Fibroblast of mammary gland (primary cell): ENCODE measurements at regions not wholly inside any gene's neighbourhood (a gene's known extent, or its start where the extent isn't known, plus 50 kb on each side); places are given as distances from the start of the nearest gene placed in this dataset.

Experiments
- DNase-seq: peaks from one replicate; pipeline ENCODE4 v3.0.0-alpha.2; 2010; ENCODE audit warnings: low read depth
- H3K4me3 ChIP-seq: 2 replicates; pipeline ENCODE4 v1.5.1; 2011; ENCODE audit warnings: low read depth, mild to moderate bottlenecking, low read length, moderate library complexity; ENCODE audit not compliant: control insufficient read depth
- TF ChIP-seq, protein P1 (sequence below): conservative IDR thresholded peaks from 2 replicates; pipeline ENCODE4 v1.5.1; 2011; ENCODE audit warnings: low read depth, low read length, inconsistent platforms; ENCODE audit not compliant: control insufficient read depth, insufficient read depth

DNA sequence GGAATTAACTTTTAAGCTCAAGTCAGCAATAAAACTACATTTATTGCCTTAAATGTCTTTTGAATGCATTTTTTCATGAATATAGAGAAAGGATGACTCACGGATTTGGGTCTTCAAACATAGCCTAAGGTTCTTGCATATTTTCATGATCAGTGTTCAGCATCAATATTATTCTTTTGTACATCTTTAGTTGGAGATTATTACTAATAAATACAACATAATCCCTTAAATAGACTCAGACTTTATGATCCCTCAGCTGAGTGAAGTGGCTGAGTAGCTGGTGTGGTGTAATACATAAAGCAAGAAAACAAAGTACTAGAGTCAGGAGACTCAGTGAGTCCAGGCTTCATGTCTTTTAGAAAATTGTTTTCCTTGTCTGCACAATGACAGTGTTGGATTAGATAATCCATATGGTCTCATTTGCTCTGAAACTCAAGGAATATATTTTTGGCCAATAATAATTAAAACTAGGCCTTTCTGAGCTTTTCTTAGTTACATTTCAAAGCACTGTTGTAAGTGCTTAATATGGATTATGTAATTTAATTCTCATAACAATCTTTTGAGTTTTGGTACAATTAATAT lies 78.3 kb upstream of the UNC5C start:
- no peak overlapping the region for H3K4me3 ChIP-seq
- DNase-seq, result no peak
- TF ChIP-seq, protein P1, sequence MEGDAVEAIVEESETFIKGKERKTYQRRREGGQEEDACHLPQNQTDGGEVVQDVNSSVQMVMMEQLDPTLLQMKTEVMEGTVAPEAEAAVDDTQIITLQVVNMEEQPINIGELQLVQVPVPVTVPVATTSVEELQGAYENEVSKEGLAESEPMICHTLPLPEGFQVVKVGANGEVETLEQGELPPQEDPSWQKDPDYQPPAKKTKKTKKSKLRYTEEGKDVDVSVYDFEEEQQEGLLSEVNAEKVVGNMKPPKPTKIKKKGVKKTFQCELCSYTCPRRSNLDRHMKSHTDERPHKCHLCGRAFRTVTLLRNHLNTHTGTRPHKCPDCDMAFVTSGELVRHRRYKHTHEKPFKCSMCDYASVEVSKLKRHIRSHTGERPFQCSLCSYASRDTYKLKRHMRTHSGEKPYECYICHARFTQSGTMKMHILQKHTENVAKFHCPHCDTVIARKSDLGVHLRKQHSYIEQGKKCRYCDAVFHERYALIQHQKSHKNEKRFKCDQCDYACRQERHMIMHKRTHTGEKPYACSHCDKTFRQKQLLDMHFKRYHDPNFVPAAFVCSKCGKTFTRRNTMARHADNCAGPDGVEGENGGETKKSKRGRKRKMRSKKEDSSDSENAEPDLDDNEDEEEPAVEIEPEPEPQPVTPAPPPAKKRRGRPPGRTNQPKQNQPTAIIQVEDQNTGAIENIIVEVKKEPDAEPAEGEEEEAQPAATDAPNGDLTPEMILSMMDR, result no peak

DNA sequence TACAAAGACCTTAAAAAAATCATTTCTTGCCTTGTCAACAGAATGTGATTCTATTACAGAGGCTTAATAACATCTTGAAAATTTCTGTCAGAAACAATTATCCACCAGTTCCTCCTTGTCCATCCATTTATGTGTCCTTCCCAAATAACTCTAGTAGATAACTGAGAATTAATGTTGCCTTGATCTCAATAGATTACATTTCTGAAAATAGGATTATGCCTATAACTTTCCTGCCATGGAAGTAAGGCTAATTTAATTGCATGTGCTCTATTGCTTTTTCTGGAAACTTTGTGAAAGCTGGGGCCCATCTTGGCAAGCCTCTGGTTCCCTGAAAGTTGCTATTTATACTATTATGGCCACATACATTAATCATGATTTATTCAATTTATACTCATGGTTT lies 76.2 kb upstream of the UNC5C start:
- no peak for DNase-seq
- TF ChIP-seq, protein P1, result no peak
- H3K4me3 ChIP-seq, result no peak overlapping the region

DNA sequence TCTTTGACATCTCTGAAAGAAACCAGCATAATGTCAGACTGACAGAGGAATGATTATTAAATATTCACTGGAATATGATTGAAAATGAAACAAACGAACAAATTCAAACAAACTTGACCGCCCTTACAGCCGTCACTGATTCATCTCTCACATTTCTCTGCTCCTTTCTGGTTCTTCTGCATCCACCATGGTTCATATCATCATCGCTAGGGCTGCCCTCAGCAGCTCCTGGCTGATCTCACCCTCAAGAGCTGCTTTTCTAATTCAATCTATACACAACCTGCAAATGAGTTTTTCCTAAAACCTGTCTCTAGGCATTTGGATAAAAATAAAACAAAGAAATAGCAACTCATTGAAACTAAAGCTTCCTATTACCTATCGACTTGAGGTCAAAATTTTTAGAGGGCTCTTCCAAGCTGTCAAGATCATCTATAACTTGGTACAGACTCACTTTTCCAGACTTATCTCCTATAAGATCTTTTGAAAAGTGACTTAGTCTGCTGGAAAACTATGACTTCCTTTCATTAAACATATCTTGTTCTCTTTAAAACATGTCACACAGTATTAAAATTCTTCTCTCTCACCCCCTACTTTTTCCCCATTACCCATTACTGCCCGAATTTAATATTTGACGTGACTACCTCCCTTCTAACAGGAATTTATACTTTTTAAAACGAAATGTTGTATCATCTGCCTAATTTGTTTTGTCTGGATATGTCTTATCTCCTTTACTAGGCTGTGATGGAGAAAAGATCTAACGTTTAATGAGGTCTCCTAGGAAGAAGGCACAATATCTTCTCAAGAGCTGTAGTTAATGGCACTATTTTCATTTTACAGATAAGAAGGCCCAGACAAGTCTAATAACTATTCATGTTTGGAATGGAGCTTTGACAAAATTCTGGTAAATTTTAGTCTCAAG lies 71.0 kb upstream of the UNC5C start:
- no peak overlapping the region for H3K4me3 ChIP-seq
- no peak for DNase-seq
- TF ChIP-seq, protein P1, result no peak

DNA sequence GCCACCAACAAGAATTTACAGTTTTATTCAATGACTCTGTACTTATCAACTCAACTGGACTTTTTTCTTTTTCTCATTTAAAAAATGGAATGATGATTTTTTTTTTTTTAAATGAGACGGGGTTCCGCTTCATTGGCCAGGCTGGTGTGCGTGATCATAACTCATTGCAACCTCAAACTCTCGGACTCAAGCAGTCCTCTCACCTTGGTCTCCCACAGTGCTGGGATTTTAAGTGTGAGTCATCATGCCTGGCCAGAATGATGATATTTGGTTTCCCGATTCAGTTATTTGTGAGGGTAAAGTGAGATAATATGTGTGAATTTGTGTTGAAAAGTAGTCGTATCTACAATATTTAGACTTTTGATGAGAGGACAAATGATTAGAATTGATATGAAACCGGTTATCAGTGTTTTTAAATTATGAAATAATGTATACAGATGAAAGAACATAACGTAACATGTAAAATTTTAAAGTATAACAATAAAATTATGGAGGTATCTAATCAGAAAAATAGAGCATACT lies 66.0 kb upstream of the UNC5C start:
- TF ChIP-seq, protein P1, result no peak
- no peak for DNase-seq
- no peak overlapping the region for H3K4me3 ChIP-seq

DNA sequence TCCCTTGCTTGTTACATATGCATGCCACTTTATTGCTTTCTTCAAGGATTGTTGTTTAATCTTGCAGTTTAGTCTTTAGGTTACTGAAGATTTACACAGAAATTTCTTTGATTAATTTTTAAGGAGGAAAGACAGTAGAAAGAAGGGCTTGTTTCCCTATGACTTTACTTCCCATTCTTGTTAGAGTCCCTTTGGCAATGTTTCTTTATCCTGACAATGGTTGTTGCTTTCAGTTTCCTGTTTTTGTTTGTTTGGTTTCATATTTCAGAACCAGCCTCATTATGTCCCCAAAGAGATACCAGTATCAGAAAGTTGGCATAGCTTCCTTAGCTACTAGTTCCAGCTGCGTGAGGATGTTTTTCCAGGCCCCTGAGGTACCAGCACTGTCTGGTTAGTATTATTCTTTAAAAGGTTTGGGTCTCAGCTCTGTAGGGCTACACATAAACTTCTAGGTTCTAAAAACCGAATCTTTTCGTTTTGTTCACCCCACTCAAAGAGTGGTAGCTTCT lies 61.3 kb upstream of the UNC5C start:
- TF ChIP-seq, protein P1, result no peak
- no peak for DNase-seq
- no peak overlapping the region for H3K4me3 ChIP-seq

DNA sequence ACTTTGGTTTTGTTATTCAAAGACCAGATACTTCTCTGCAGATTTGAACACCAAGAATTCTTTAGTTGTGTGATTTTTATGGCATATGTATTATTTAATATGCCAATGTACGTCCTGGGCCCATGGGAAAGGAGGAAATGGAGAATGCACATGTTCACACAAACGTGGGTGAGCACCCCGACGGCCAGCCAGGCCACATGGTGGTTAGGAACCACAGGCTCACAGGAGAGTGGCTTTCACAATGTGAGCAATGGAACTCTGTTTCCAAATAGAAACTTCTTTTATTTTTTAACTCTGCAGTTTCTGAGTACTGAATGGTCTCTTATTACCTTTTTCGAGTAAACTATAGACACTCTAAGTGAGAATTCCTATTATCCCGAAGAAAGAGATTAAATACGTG lies 58.0 kb upstream of the UNC5C start:
- TF ChIP-seq, protein P1, result no peak
- DNase-seq, result no peak

More for the DNA sequence above, 58.0 kb upstream of the UNC5C start:
- no peak overlapping the region for H3K4me3 ChIP-seq
